ENCODE measurements at regions not wholly inside any gene's neighbourhood (a gene's known extent, or its start where the extent isn't known, plus 50 kb on each side); places are given as distances from the start of the nearest gene placed in this dataset.

GRCh38 chr12:87317302-87317701, 711.9 kb downstream of the C12orf50 start:
- DNase-seq = no peak

GRCh38 chr12:87311206-87311605, 718.0 kb downstream of the C12orf50 start:
- DNase-seq = no peak

GRCh38 chr12:87310126-87310525, 719.1 kb downstream of the C12orf50 start:
- DNase-seq = no peak

- no peak for DNase-seq
These were observed 723.7 kb downstream of the C12orf50 start for GRCh38 chr12:87305481-87305880.

GRCh38 chr12:87304406-87304805, 724.8 kb downstream of the C12orf50 start:
- no peak for DNase-seq

- no peak for DNase-seq
These were observed 725.7 kb downstream of the C12orf50 start for GRCh38 chr12:87303396-87304012.

GRCh38 chr12:87302126-87302745, 727.0 kb downstream of the C12orf50 start:
- DNase-seq = no peak

GRCh38 chr12:87290505-87290904, 738.7 kb downstream of the C12orf50 start:
- no peak for DNase-seq

- no peak for DNase-seq
These were observed 745.3 kb downstream of the C12orf50 start for GRCh38 chr12:87283886-87284285.

- no peak for DNase-seq
These were observed 746.1 kb downstream of the C12orf50 start for GRCh38 chr12:87283111-87283510.

GRCh38 chr12:87280893-87281292, 748.3 kb downstream of the C12orf50 start:
- DNase-seq = no peak

GRCh38 chr12:87280356-87280755, 748.8 kb downstream of the C12orf50 start:
- DNase-seq = no peak

GRCh38 chr12:87274594-87275245, 754.5 kb downstream of the C12orf50 start:
- no peak for DNase-seq

- no peak for DNase-seq
These were observed 756.4 kb downstream of the C12orf50 start for GRCh38 chr12:87272851-87273250.

- no peak for DNase-seq
These were observed 758.3 kb downstream of the C12orf50 start for GRCh38 chr12:87270919-87271318.

GRCh38 chr12:87266305-87266704, 762.9 kb downstream of the C12orf50 start:
- DNase-seq = no peak

GRCh38 chr12:87259391-87259790, 769.8 kb downstream of the C12orf50 start:
- DNase-seq = no peak

GRCh38 chr12:87254381-87255030, 774.7 kb downstream of the C12orf50 start:
- DNase-seq = peak; percentile 15

- no peak for DNase-seq
These were observed 776.0 kb downstream of the C12orf50 start for GRCh38 chr12:87253157-87253556.

- no peak for DNase-seq
These were observed 782.5 kb downstream of the C12orf50 start for GRCh38 chr12:87246726-87247125.

- DNase-seq = no peak
These were observed 790.7 kb downstream of the C12orf50 start for GRCh38 chr12:87238466-87238865.

GRCh38 chr12:87234898-87235297, 794.3 kb downstream of the C12orf50 start:
- DNase-seq = no peak

- DNase-seq = peak; percentile 24
These were observed 795.5 kb downstream of the C12orf50 start for GRCh38 chr12:87233671-87234070.

GRCh38 chr12:87231818-87232217, 797.4 kb downstream of the C12orf50 start:
- no peak for DNase-seq
